ELR (cell line): ENCODE measurements at regions not wholly inside any gene's neighbourhood (a gene's known extent, or its start where the extent isn't known, plus 50 kb on each side); places are given as distances from the start of the nearest gene placed in this dataset.

ENCODE experiments used
- DNase-seq: peaks from one replicate; pipeline ENCODE4 v3.0.0-alpha.2; 2015; ENCODE audit warnings: low read depth

- no peak for DNase-seq
Observed at GRCh38 chr3:144295613-144296012, 324.0 kb downstream of the DIPK2A start.

GRCh38 chr3:144296808-144297207 is 325.2 kb downstream of the DIPK2A start:
- DNase-seq, result no peak

GRCh38 chr3:144301863-144302262 is 330.2 kb downstream of the DIPK2A start:
- no peak for DNase-seq

- DNase-seq, result no peak
Observed at GRCh38 chr3:144307951-144308350, 336.3 kb downstream of the DIPK2A start.

GRCh38 chr3:144308396-144308795 is 336.8 kb downstream of the DIPK2A start:
- no peak for DNase-seq

- no peak for DNase-seq
Observed at GRCh38 chr3:144312702-144313101, 341.1 kb downstream of the DIPK2A start.

- no peak for DNase-seq
Observed at GRCh38 chr3:144314946-144315345, 343.3 kb downstream of the DIPK2A start.

GRCh38 chr3:144317961-144318360 is 346.3 kb downstream of the DIPK2A start:
- DNase-seq, result no peak

- no peak for DNase-seq
Observed at GRCh38 chr3:144324076-144324475, 352.5 kb downstream of the DIPK2A start.

- no peak for DNase-seq
Observed at GRCh38 chr3:144332868-144333267, 361.2 kb downstream of the DIPK2A start.

- no peak for DNase-seq
Observed at GRCh38 chr3:144341471-144341870, 369.8 kb downstream of the DIPK2A start.

- DNase-seq, result no peak
Observed at GRCh38 chr3:144343343-144343742, 371.7 kb downstream of the DIPK2A start.

- no peak for DNase-seq
Observed at GRCh38 chr3:144343777-144344176, 372.2 kb downstream of the DIPK2A start.

GRCh38 chr3:144344925-144345548 is 373.4 kb downstream of the DIPK2A start:
- DNase-seq, result no peak

- DNase-seq, result no peak
Observed at GRCh38 chr3:144350125-144350524, 378.5 kb downstream of the DIPK2A start.

GRCh38 chr3:144351011-144351410 is 379.4 kb downstream of the DIPK2A start:
- DNase-seq, result no peak

GRCh38 chr3:144351773-144352365 is 380.2 kb downstream of the DIPK2A start:
- DNase-seq, result no peak

- DNase-seq, result no peak
Observed at GRCh38 chr3:144358191-144358590, 386.6 kb downstream of the DIPK2A start.

- peak; percentile 5 for DNase-seq
Observed at GRCh38 chr3:144361002-144361401, 389.4 kb downstream of the DIPK2A start.

GRCh38 chr3:144362126-144362525 is 390.5 kb downstream of the DIPK2A start:
- peak; percentile 14 for DNase-seq

GRCh38 chr3:144363856-144364255 is 392.2 kb downstream of the DIPK2A start:
- DNase-seq, result no peak

- no peak for DNase-seq
Observed at GRCh38 chr3:144364737-144365136, 393.1 kb downstream of the DIPK2A start.

- no peak for DNase-seq
Observed at GRCh38 chr3:144369129-144369879, 397.7 kb downstream of the DIPK2A start.
